Fibroblast of the aortic adventitia (primary cell): ENCODE measurements at regions not wholly inside any gene's neighbourhood (a gene's known extent, or its start where the extent isn't known, plus 50 kb on each side); places are given as distances from the start of the nearest gene placed in this dataset.

Source experiments
- DNase-seq: peaks from one replicate; pipeline ENCODE4 v3.0.0-alpha.2; 2010; ENCODE audit warnings: low read depth
- H3K4me3 ChIP-seq: 2 replicates; pipeline ENCODE4 v1.5.1; 2011; ENCODE audit warnings: low read depth, mild to moderate bottlenecking, control low read depth, low read length, moderate library complexity
- TF ChIP-seq, protein P1 (sequence below): IDR thresholded peaks from 2 replicates; pipeline ENCODE4 v1.5.1; 2011; ENCODE audit warnings: mild to moderate bottlenecking, low read length, control low read depth, inconsistent platforms; ENCODE audit not compliant: insufficient read depth

DNA sequence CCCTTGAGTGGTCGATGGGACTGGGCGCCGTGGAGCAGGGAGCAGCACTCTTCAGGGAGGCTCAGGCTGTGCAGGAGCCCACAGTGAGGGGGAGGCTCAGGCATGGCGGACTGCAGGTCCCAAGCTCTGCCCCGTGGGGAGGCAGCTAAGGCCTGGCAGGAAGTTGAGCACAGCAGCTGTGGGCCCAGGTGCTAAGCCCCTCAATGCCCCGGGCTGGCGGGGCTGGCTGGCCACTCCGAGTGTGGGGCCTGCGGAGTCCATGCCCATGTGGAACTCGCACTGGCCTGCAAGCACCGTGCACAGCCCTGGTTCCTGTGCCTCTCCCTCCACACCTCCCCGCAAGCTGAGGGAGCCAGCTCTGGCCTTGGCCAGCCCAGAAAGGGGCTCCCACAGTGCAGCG lies 948.4 kb upstream of the EYS start:
- TF ChIP-seq, protein P1, sequence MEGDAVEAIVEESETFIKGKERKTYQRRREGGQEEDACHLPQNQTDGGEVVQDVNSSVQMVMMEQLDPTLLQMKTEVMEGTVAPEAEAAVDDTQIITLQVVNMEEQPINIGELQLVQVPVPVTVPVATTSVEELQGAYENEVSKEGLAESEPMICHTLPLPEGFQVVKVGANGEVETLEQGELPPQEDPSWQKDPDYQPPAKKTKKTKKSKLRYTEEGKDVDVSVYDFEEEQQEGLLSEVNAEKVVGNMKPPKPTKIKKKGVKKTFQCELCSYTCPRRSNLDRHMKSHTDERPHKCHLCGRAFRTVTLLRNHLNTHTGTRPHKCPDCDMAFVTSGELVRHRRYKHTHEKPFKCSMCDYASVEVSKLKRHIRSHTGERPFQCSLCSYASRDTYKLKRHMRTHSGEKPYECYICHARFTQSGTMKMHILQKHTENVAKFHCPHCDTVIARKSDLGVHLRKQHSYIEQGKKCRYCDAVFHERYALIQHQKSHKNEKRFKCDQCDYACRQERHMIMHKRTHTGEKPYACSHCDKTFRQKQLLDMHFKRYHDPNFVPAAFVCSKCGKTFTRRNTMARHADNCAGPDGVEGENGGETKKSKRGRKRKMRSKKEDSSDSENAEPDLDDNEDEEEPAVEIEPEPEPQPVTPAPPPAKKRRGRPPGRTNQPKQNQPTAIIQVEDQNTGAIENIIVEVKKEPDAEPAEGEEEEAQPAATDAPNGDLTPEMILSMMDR = no peak
- DNase-seq = no peak
- H3K4me3 ChIP-seq = no peak overlapping the region

DNA sequence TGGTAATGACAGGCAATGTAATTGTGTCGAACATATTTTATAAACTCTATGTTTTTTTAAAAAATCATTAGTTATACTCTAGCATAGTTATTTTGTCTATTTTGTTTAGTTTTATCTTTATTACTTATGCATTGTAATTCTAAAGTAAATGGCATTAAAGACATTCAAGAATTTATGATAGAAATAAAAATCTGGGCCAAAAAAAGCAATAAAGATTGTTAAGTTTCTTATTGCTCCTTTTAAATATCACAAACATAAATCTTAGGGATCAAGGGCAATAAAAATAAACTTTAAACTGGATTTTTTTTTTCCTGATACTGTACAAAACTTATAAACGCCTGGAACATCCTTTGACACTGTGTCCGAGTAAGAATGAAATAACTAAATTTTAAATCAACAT lies 931.5 kb upstream of the EYS start:
- TF ChIP-seq, protein P1 = no peak
- H3K4me3 ChIP-seq = no peak overlapping the region
- DNase-seq = no peak

DNA sequence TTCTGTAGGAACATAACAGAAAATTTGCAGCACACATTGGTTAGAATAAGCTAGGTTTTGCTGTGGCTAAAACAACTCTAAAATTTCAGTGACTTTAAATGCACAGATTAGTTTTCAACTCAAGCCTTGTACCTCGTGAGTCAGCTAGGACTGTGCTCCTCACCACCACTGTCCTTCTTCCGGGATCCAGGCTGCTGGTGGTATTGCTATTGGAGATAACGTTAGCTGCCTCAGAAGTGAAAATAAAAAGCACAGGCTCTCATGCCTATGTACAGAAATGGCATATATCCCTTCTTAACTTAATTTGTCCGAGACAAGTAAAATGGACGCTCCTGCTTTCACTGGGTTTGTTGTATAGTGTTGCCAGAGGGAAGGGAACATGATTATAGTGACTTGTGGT lies 931.1 kb upstream of the EYS start:
- TF ChIP-seq, protein P1 = no peak
- H3K4me3 ChIP-seq = no peak overlapping the region
- no peak for DNase-seq

DNA sequence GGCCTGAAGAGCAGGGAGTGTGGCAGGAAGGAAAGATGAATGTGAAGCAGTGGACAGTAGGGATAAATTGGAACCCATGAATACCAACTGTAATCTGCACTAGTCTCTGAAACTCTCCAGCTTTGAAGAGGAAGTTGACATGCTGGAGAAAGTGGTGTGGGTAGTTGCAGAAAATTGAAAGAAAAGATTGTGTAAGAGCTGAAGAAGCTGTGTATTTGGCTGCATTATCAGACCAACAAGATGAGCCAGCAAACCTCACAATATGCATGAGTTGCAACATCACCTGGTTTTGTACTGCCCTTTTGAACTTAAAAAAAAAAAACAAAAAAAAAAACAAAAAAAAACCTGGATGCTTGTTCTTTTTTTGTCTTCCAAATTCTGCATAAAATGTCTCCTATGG lies 921.9 kb upstream of the EYS start:
- TF ChIP-seq, protein P1 = no peak
- no peak overlapping the region for H3K4me3 ChIP-seq
- DNase-seq = no peak

DNA sequence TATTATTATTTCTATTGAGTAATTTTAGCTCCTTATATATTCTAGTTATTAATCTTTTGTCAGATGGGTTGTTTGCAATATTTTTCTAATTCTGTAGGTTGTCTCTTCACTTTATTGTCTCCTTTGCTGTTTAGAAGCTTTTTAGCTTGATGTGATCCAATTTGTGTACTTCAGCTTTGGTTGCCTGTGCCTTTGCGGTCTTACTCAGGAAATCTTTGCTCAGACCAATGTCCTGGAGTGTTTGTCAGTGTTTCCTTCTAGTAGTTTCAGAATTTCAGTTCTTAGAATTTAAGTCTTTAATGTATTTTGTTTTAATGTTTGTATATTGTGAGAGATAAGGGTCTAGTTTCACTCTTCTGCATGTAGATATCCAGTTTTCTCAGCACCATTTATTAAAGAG lies 916.0 kb upstream of the EYS start:
- no peak overlapping the region for H3K4me3 ChIP-seq
- TF ChIP-seq, protein P1 = no peak
- DNase-seq = no peak

DNA sequence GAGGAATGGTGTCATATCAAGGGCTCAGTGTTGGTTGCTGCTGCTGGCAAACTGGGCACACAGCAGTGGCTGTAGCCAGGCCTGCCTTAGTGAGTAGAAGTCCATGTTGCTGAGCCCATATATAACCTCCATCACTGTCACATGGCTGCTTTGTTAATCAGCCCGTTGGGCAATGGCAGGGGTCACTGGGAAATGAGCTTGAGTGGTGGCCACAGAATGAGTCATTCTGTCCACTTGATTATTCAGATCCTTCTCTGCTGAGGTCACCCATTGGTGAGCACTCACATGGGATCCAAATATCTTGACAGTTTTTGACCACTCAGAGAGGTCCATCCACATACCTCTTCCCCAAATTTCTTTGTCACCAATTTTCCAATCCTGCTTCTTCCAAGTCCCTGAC lies 898.9 kb upstream of the EYS start:
- no peak overlapping the region for H3K4me3 ChIP-seq
- DNase-seq = no peak
- TF ChIP-seq, protein P1 = no peak

DNA sequence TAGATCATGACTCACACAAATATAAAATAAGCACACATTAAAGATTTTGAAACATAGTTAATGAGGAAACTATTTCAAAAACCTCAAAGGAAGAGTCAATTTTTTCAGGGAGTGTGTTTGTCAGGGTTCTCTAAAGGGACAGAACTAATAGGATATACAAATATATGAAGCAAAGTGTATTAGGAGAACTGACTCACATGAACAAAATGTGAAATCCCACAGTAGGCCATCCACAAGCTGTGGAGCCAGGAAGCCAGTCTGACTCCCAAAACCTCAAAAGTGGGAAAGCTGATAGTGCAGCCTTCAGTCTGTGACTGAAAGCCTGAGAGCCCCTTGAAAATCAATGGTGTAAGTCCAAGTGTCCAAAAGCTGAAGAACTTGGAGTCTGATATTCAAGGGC lies 898.0 kb upstream of the EYS start:
- TF ChIP-seq, protein P1 = no peak
- no peak overlapping the region for H3K4me3 ChIP-seq
- DNase-seq = no peak
